Spleen (tissue), 7 donors: ENCODE measurements at regions not wholly inside any gene's neighbourhood (a gene's known extent, or its start where the extent isn't known, plus 50 kb on each side); places are given as distances from the start of the nearest gene placed in this dataset.

Experiments used
- POLR2A ChIP-seq, 3 donors: fragments of 450-650 bp; IDR thresholded peaks; one replicate each; pipeline ENCODE4 v1.5.1; 2017; ENCODE audit warnings: antibody characterized with exemption in 3 of 3, mild to moderate bottlenecking in 1 of 3
- TF ChIP-seq, protein P1 (sequence below), 11 experiments: fragments of 200-600 bp in 7 of 11; fragments of 450-650 bp in 4 of 11; sonication (generic) in 4 of 11; IDR thresholded peaks in 8 of 11; conservative IDR thresholded peaks in 3 of 11; 1 replicate in 7 of 11; 2 replicates in 4 of 11; pipeline versions ENCODE4 v1.4.0 to v1.8.0; 2016 to 2021; ENCODE audit warnings: antibody characterized with exemption in 11 of 11, inconsistent platforms in 4 of 11, mild to moderate bottlenecking in 1 of 11
- donor health status: DM: no; HTN: no; CAD: no; lungs with moderate emphysema.
- donor health status: DM: no; HTN: no; CAD: no.
- donor health status: DM: no; HTN: no; CAD: no.

DNA sequence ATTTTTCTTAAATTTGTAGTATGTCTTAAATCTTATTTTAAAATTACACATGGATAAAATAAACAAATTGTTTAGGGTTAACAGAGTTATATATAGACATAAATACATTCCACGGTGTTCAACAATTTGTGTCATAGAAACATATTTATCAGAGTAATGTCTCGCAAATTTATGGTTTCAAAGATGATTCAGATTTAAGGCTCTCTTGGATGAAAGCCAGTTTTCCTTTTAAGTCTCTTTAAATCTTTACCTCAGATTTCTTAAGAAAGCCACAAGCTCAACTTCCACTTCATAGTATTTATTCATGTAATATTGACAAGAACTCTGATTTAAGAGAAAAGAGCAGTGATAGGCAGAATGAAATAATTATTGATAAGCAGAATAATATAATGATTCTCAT lies 1254.8 kb upstream of the ADGRL3 start:
- TF ChIP-seq POLR2A (IDR thresholded peaks at IDR 0.05): no peak
- TF ChIP-seq, protein P1, sequence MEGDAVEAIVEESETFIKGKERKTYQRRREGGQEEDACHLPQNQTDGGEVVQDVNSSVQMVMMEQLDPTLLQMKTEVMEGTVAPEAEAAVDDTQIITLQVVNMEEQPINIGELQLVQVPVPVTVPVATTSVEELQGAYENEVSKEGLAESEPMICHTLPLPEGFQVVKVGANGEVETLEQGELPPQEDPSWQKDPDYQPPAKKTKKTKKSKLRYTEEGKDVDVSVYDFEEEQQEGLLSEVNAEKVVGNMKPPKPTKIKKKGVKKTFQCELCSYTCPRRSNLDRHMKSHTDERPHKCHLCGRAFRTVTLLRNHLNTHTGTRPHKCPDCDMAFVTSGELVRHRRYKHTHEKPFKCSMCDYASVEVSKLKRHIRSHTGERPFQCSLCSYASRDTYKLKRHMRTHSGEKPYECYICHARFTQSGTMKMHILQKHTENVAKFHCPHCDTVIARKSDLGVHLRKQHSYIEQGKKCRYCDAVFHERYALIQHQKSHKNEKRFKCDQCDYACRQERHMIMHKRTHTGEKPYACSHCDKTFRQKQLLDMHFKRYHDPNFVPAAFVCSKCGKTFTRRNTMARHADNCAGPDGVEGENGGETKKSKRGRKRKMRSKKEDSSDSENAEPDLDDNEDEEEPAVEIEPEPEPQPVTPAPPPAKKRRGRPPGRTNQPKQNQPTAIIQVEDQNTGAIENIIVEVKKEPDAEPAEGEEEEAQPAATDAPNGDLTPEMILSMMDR (IDR thresholded peaks at IDR 0.05 in 8 of 11, conservative IDR thresholded peaks at IDR 0.05 in 3 of 11): no peak
